Type B pancreatic cell (in vitro differentiated cells): ENCODE measurements at regions not wholly inside any gene's neighbourhood (a gene's known extent, or its start where the extent isn't known, plus 50 kb on each side); places are given as distances from the start of the nearest gene placed in this dataset.

Experiments used
- DNase-seq: peaks from one replicate; pipeline ENCODE4 v3.0.0; 2021; ENCODE audit warnings: mixed read lengths; ENCODE audit not compliant: unreplicated experiment; ENCODE audit errors: extremely low spot score
- H3K27ac Mint-ChIP-seq: 2 replicates; pipeline ENCODE4 v1.8.0; 2021; ENCODE audit warnings: mild to moderate bottlenecking, mixed read lengths
- H3K27me3 Mint-ChIP-seq: 2 replicates; pipeline ENCODE4 v1.8.0; 2021; ENCODE audit warnings: mixed read lengths
- H3K36me3 Mint-ChIP-seq: 2 replicates; pipeline ENCODE4 v1.8.0; 2021; ENCODE audit warnings: mixed read lengths
- H3K4me1 Mint-ChIP-seq: one replicate; pipeline ENCODE4 v1.8.0; 2021; ENCODE audit warnings: mixed read lengths; ENCODE audit not compliant: unreplicated experiment
- H3K4me3 Mint-ChIP-seq: 2 replicates; pipeline ENCODE4 v1.8.0; 2021; ENCODE audit warnings: mild to moderate bottlenecking, mixed read lengths
- H3K9me3 Mint-ChIP-seq: 2 replicates; pipeline ENCODE4 v1.8.0; 2021; ENCODE audit warnings: mixed read lengths
- CTCF ChIP-seq: fragments of 200-600 bp; sonication (generic); conservative IDR thresholded peaks from 2 replicates; pipeline ENCODE4 v1.5.0; 2021; ENCODE audit warnings: antibody characterized with exemption, mild to moderate bottlenecking

- no peak for DNase-seq
- TF ChIP-seq CTCF: no peak
- H3K9me3 Mint-ChIP-seq: no peaks in the 10 kb centered on the region
- H3K36me3 Mint-ChIP-seq: no peaks in the 10 kb centered on the region
- no peak overlapping the region for H3K27ac Mint-ChIP-seq
- peaks cover 15% of the 10 kb centered on the region for H3K4me1 Mint-ChIP-seq
- H3K27me3 Mint-ChIP-seq: no peaks in the 10 kb centered on the region
- no peak overlapping the region for H3K4me3 Mint-ChIP-seq
These were observed 129.5 kb downstream of the FAM76B start for GRCh38 chr11:95660038-95660437.

GRCh38 chr11:95659088-95659487 lies 130.5 kb downstream of the FAM76B start:
- no peak for DNase-seq
- Mint-ChIP-seq H3K27me3 (no peaks in the 10 kb centered on the region), H3K9me3 (no peaks in the 10 kb centered on the region), H3K27ac (no peak overlapping the region), H3K36me3 (no peaks in the 10 kb centered on the region), H3K4me1 (peaks cover 15% of the 10 kb centered on the region), H3K4me3 (no peak overlapping the region)
- TF ChIP-seq CTCF: no peak

GRCh38 chr11:95655536-95655935 lies 134.0 kb downstream of the FAM76B start:
- Mint-ChIP-seq H3K4me3 (no peak overlapping the region), H3K9me3 (no peaks in the 10 kb centered on the region), H3K4me1 (peaks cover 21% of the 10 kb centered on the region), H3K27ac (no peak overlapping the region), H3K36me3 (no peaks in the 10 kb centered on the region), H3K27me3 (no peaks in the 10 kb centered on the region)
- no peak for TF ChIP-seq CTCF
- no peak for DNase-seq

- Mint-ChIP-seq H3K4me1 (peaks cover 17% of the 10 kb centered on the region), H3K27me3 (no peaks in the 10 kb centered on the region), H3K9me3 (no peaks in the 10 kb centered on the region), H3K36me3 (no peaks in the 10 kb centered on the region), H3K27ac (no peak overlapping the region), H3K4me3 (no peak overlapping the region)
- no peak for DNase-seq
- TF ChIP-seq CTCF: no peak
These were observed 135.9 kb downstream of the FAM76B start for GRCh38 chr11:95653680-95654079.

- Mint-ChIP-seq H3K27ac (no peak overlapping the region), H3K9me3 (no peaks in the 10 kb centered on the region), H3K36me3 (no peaks in the 10 kb centered on the region), H3K4me1 (peaks cover 20% of the 10 kb centered on the region), H3K27me3 (no peaks in the 10 kb centered on the region), H3K4me3 (no peak overlapping the region)
- DNase-seq: no peak
- TF ChIP-seq CTCF: no peak
These were observed 136.5 kb downstream of the FAM76B start for GRCh38 chr11:95653099-95653498.

- no peak overlapping the region for H3K4me3 Mint-ChIP-seq
These were observed 137.5 kb downstream of the FAM76B start for GRCh38 chr11:95652002-95652472.

More at GRCh38 chr11:95652002-95652472, 137.5 kb downstream of the FAM76B start:
- no peaks in the 10 kb centered on the region for H3K36me3 Mint-ChIP-seq
- TF ChIP-seq CTCF: no peak
- peaks cover 5% of the 10 kb centered on the region for H3K9me3 Mint-ChIP-seq
- no peaks in the 10 kb centered on the region for H3K27me3 Mint-ChIP-seq
- H3K4me1 Mint-ChIP-seq: peaks cover 26% of the 10 kb centered on the region
- H3K27ac Mint-ChIP-seq: peak overlapping the region; percentile 32
- no peak for DNase-seq
